Activated CD4-positive, alpha-beta T cell treated with anti-CD3 and anti-CD28 coated beads for 36 hours (primary cell): ENCODE measurements at regions not wholly inside any gene's neighbourhood (a gene's known extent, or its start where the extent isn't known, plus 50 kb on each side); places are given as distances from the start of the nearest gene placed in this dataset.

ENCODE experiments used
- ATAC-seq: fragments of 200-7000 bp; cut with Tn5 transposase; one replicate; pipeline ENCODE4 v1.10.0; 2021; ENCODE audit warnings: mild to moderate bottlenecking, moderate library complexity
- CTCF ChIA-PET: fragments of 350-600 bp; sonication (Branson Sonifier 250); formaldehyde crosslinking; loops from one replicate; lab custom pipeline; 2021; ENCODE audit warnings: antibody characterized with exemption; lab: Charles Lee
- POLR2A ChIA-PET: fragments of 350-600 bp; sonication (Branson Sonifier 250); formaldehyde crosslinking; loops from one replicate; lab custom pipeline; 2021; ENCODE audit warnings: antibody characterized with exemption, inconsistent platforms; lab: Charles Lee
- DNase-seq: peaks from one replicate; pipeline ENCODE4 v3.0.0-alpha.2; 2020
- H3K27ac Mint-ChIP-seq: one replicate; pipeline ENCODE4 v1.8.0; 2021; ENCODE audit warnings: mixed read lengths
- H3K27me3 Mint-ChIP-seq: one replicate; pipeline ENCODE4 v1.8.0; 2021; ENCODE audit warnings: mixed read lengths
- H3K36me3 Mint-ChIP-seq: one replicate; pipeline ENCODE4 v1.8.0; 2021; ENCODE audit warnings: low read depth, mixed read lengths
- H3K4me1 Mint-ChIP-seq: one replicate; pipeline ENCODE4 v1.8.0; 2021; ENCODE audit warnings: mixed read lengths
- H3K4me3 Mint-ChIP-seq: one replicate; pipeline ENCODE4 v1.8.0; 2021; ENCODE audit warnings: mild to moderate bottlenecking, moderate library complexity, mixed read lengths
- H3K9me3 Mint-ChIP-seq: one replicate; pipeline ENCODE4 v1.8.0; 2021; ENCODE audit warnings: low read depth, mixed read lengths
- intact Hi-C, 2 experiments: fragments of 100-400 bp; cut with DNase I in 1 of 2; cut with micrococcal nuclease in 1 of 2; formaldehyde crosslinking; loops; one replicate each; pipeline versions ENCODE4 v1.14.2 to v1.15.1; 2022 to 2024; cut with DNase I, micrococcal nuclease

- ChIA-PET CTCF (interaction anchor here (0.5 kb wide), 1 partner anchor 187 kb away, joined by 3 read pairs; the partner anchor contains the start of gene CXCR6), POLR2A (no interaction called here)
- ATAC-seq (no peak), DNase-seq (no peak)
- Mint-ChIP-seq H3K27ac (no peak overlapping the region), H3K27me3 (peaks cover 9% of the 10 kb centered on the region), H3K4me1 (peaks cover 14% of the 10 kb centered on the region), H3K36me3 (no peaks in the 10 kb centered on the region), H3K9me3 (no peaks in the 10 kb centered on the region), H3K4me3 (no peak overlapping the region)
- intact Hi-C loops, result no loop called here
Observed at GRCh38 chr3:46129588-46130272, 78.4 kb downstream of the CCR1 start.

- intact Hi-C loops, result no loop called here
- Mint-ChIP-seq H3K36me3 (no peaks in the 10 kb centered on the region), H3K4me1 (peaks cover 14% of the 10 kb centered on the region), H3K27ac (no peak overlapping the region), H3K4me3 (no peak overlapping the region), H3K9me3 (no peaks in the 10 kb centered on the region), H3K27me3 (peaks cover 9% of the 10 kb centered on the region)
- DNase-seq (no peak), ATAC-seq (no peak)
- CTCF ChIA-PET, result no interaction called here
- POLR2A ChIA-PET, result no interaction called here
Observed at GRCh38 chr3:46127503-46127902, 80.6 kb downstream of the CCR1 start.

GRCh38 chr3:46124216-46125177 is 83.6 kb downstream of the CCR1 start:
- POLR2A ChIA-PET, result no interaction called here
- H3K4me1 Mint-ChIP-seq, result peaks cover 4% of the 10 kb centered on the region
- no peak overlapping the region for H3K4me3 Mint-ChIP-seq
- ATAC-seq, result no peak
- CTCF ChIA-PET, result interaction anchor here (0.8 kb wide), 1 partner anchor 157 kb away, joined by 4 read pairs; no protein-coding TSS in a partner anchor
- no peaks in the 10 kb centered on the region for H3K9me3 Mint-ChIP-seq
- intact Hi-C loops, result no loop called here
- H3K27ac Mint-ChIP-seq, result no peak overlapping the region
- DNase-seq, result no peak
- H3K36me3 Mint-ChIP-seq, result no peaks in the 10 kb centered on the region
- H3K27me3 Mint-ChIP-seq, result peaks cover 20% of the 10 kb centered on the region

- intact Hi-C loops, result no loop called here
- no peak overlapping the region for H3K4me3 Mint-ChIP-seq
- ATAC-seq (no peak), DNase-seq (no peak)
- CTCF ChIA-PET, result interaction anchor here (0.8 kb wide), 1 partner anchor 19 kb away, joined by 4 read pairs; no protein-coding TSS in a partner anchor
- POLR2A ChIA-PET, result no interaction called here
- H3K36me3 Mint-ChIP-seq, result no peaks in the 10 kb centered on the region
- no peak overlapping the region for H3K27ac Mint-ChIP-seq
- H3K4me1 Mint-ChIP-seq, result no peaks in the 10 kb centered on the region
- H3K9me3 Mint-ChIP-seq, result no peaks in the 10 kb centered on the region
- peaks cover 22% of the 10 kb centered on the region for H3K27me3 Mint-ChIP-seq
Observed at GRCh38 chr3:46123646-46124045, 84.5 kb downstream of the CCR1 start.

GRCh38 chr3:46122091-46122490 is 86.0 kb downstream of the CCR1 start:
- H3K4me3 Mint-ChIP-seq, result no peak overlapping the region
- no peak overlapping the region for H3K27ac Mint-ChIP-seq
- peaks cover 19% of the 10 kb centered on the region for H3K27me3 Mint-ChIP-seq
- ChIA-PET CTCF (no interaction called here), POLR2A (no interaction called here)
- intact Hi-C loops, result no loop called here
- no peaks in the 10 kb centered on the region for H3K36me3 Mint-ChIP-seq
- no peaks in the 10 kb centered on the region for H3K9me3 Mint-ChIP-seq
- DNase-seq (no peak), ATAC-seq (no peak)
- no peaks in the 10 kb centered on the region for H3K4me1 Mint-ChIP-seq

- Mint-ChIP-seq H3K27me3 (peaks cover 19% of the 10 kb centered on the region), H3K4me3 (no peak overlapping the region), H3K4me1 (no peaks in the 10 kb centered on the region), H3K27ac (no peak overlapping the region), H3K36me3 (no peaks in the 10 kb centered on the region), H3K9me3 (no peaks in the 10 kb centered on the region)
- ChIA-PET CTCF (no interaction called here), POLR2A (interaction anchor here (0.6 kb wide), 1 partner anchor 22 kb away, joined by 3 read pairs; no protein-coding TSS in a partner anchor)
- intact Hi-C loops, result no loop called here
- ATAC-seq, result no peak
- DNase-seq, result no peak
Observed at GRCh38 chr3:46120983-46121382, 87.1 kb downstream of the CCR1 start.

GRCh38 chr3:46119709-46120498 is 88.2 kb downstream of the CCR1 start:
- no peak overlapping the region for H3K4me3 Mint-ChIP-seq
- no peaks in the 10 kb centered on the region for H3K36me3 Mint-ChIP-seq
- H3K27ac Mint-ChIP-seq, result no peak overlapping the region
- DNase-seq (no peak), ATAC-seq (no peak)
- intact Hi-C loops, result no loop called here
- no peaks in the 10 kb centered on the region for H3K4me1 Mint-ChIP-seq
- H3K27me3 Mint-ChIP-seq, result peaks cover 17% of the 10 kb centered on the region
- ChIA-PET POLR2A (no interaction called here), CTCF (no interaction called here)
- H3K9me3 Mint-ChIP-seq, result no peaks in the 10 kb centered on the region

- POLR2A ChIA-PET, result no interaction called here
- CTCF ChIA-PET, result no interaction called here
Observed at GRCh38 chr3:46119253-46119652, 88.9 kb downstream of the CCR1 start.

GRCh38 chr3:46116996-46117395 is 89.7 kb upstream of the XCR1 start:
- Mint-ChIP-seq H3K4me1 (no peaks in the 10 kb centered on the region), H3K27me3 (peaks cover 19% of the 10 kb centered on the region), H3K27ac (no peak overlapping the region), H3K9me3 (no peaks in the 10 kb centered on the region), H3K4me3 (no peak overlapping the region), H3K36me3 (no peaks in the 10 kb centered on the region)
- POLR2A ChIA-PET, result no interaction called here
- ATAC-seq, result no peak
- intact Hi-C loops, result no loop called here
- DNase-seq, result no peak
- CTCF ChIA-PET, result no interaction called here

More at GRCh38 chr3:46119253-46119652, 88.9 kb downstream of the CCR1 start:
- peaks cover 17% of the 10 kb centered on the region for H3K27me3 Mint-ChIP-seq
- no peaks in the 10 kb centered on the region for H3K9me3 Mint-ChIP-seq
- intact Hi-C loops, result no loop called here
- DNase-seq, result no peak
- no peaks in the 10 kb centered on the region for H3K4me1 Mint-ChIP-seq
- ATAC-seq, result no peak
- no peak overlapping the region for H3K4me3 Mint-ChIP-seq
- no peaks in the 10 kb centered on the region for H3K36me3 Mint-ChIP-seq
- H3K27ac Mint-ChIP-seq, result no peak overlapping the region

- ChIA-PET POLR2A (no interaction called here), CTCF (no interaction called here)
- H3K27ac Mint-ChIP-seq, result no peak overlapping the region
- H3K27me3 Mint-ChIP-seq, result peaks cover 12% of the 10 kb centered on the region
- no peak for DNase-seq
- H3K4me3 Mint-ChIP-seq, result no peak overlapping the region
- intact Hi-C loops, result no loop called here
- no peak for ATAC-seq
- H3K9me3 Mint-ChIP-seq, result no peaks in the 10 kb centered on the region
- peaks cover 2% of the 10 kb centered on the region for H3K4me1 Mint-ChIP-seq
- no peaks in the 10 kb centered on the region for H3K36me3 Mint-ChIP-seq
Observed at GRCh38 chr3:46114323-46114988, 87.2 kb upstream of the XCR1 start.

- no peak overlapping the region for H3K4me3 Mint-ChIP-seq
- H3K4me1 Mint-ChIP-seq, result peaks cover 9% of the 10 kb centered on the region
- peaks cover 11% of the 10 kb centered on the region for H3K27me3 Mint-ChIP-seq
- no peaks in the 10 kb centered on the region for H3K36me3 Mint-ChIP-seq
- no peak overlapping the region for H3K27ac Mint-ChIP-seq
- no peak for ATAC-seq
- CTCF ChIA-PET, result no interaction called here
- POLR2A ChIA-PET, result no interaction called here
- no peaks in the 10 kb centered on the region for H3K9me3 Mint-ChIP-seq
- no peak for DNase-seq
- intact Hi-C loops, result no loop called here
Observed at GRCh38 chr3:46113608-46114007, 86.3 kb upstream of the XCR1 start.
